H1 (cell line): ENCODE measurements at regions not wholly inside any gene's neighbourhood (a gene's known extent, or its start where the extent isn't known, plus 50 kb on each side); places are given as distances from the start of the nearest gene placed in this dataset.

Source experiments
- CTCF ChIA-PET: fragments of 300-600 bp; sonication (Branson Sonifier 250); formaldehyde crosslinking; loops from one replicate; lab custom pipeline; 2021; ENCODE audit not compliant: partially characterized antibody; lab: Charles Lee
- POLR2A ChIA-PET: fragments of 300-600 bp; sonication (Branson Sonifier 250); formaldehyde crosslinking; loops from one replicate; lab custom pipeline; 2021; ENCODE audit warnings: inconsistent platforms; ENCODE audit not compliant: partially characterized antibody; lab: Charles Lee
- DNase-seq, 2 experiments: peaks; one replicate each; pipeline versions ENCODE4 v3.0.0 to v3.0.0-alpha.2; 2010 to 2022; ENCODE audit warnings: low spot score in 2 of 2, low read depth in 1 of 2, mixed read lengths in 1 of 2
- FAIRE-seq: peaks from 2 replicates; lab custom pipeline; 2011; peaks lifted over from hg19 to GRCh38; lab: Jason Lieb, UNC
- H2AFZ ChIP-seq: 2 replicates; pipeline ENCODE4 v1.8.1; 2012; ENCODE audit warnings: low read length, inconsistent platforms
- H2AK5ac ChIP-seq: 2 replicates; pipeline ENCODE4 v1.6.1; 2013; ENCODE audit warnings: low read depth, low read length
- H2BK120ac ChIP-seq: replicated peaks from 2 replicates; pipeline ENCODE3; 2013; ENCODE audit warnings: low read depth, low read length, inconsistent platforms
- H2BK12ac ChIP-seq: 2 replicates; pipeline ENCODE4 v1.6.1; 2013; ENCODE audit warnings: low read depth, low read length
- H2BK15ac ChIP-seq: 2 replicates; pipeline ENCODE4 v1.6.1; 2013; ENCODE audit warnings: low read length
- H2BK20ac ChIP-seq: 2 replicates; pipeline ENCODE4 v1.6.1; 2013; ENCODE audit warnings: low read length
- H2BK5ac ChIP-seq: 2 replicates; pipeline ENCODE4 v1.6.1; 2013; ENCODE audit warnings: low read depth, low read length
- H3K14ac ChIP-seq: 2 replicates; pipeline ENCODE4 v1.6.1; 2013; ENCODE audit warnings: inconsistent platforms; ENCODE audit not compliant: insufficient read length
- H3K18ac ChIP-seq: 2 replicates; pipeline ENCODE4 v1.6.1; 2013; ENCODE audit warnings: low read length; ENCODE audit errors: extremely low read depth
- H3K23ac ChIP-seq: 2 replicates; pipeline ENCODE4 v1.6.1; 2013; ENCODE audit warnings: inconsistent platforms; ENCODE audit not compliant: insufficient read length
- H3K23me2 ChIP-seq: 2 replicates; pipeline ENCODE4 v1.6.1; 2013; ENCODE audit warnings: low read depth, low read length
- H3K27ac ChIP-seq: 2 replicates; pipeline ENCODE4 v1.6.1; 2011; ENCODE audit warnings: low read depth, low read length, inconsistent platforms
- H3K27me3 ChIP-seq, 4 experiments: replicated peaks in 1 of 4; 1 replicate in 1 of 4; 2 replicates in 3 of 4; pipeline versions ENCODE4 v1.6.1 to v1.8.1; 2011 to 2013; ENCODE audit warnings: low read length in 3 of 4, mild to moderate bottlenecking in 3 of 4, inconsistent platforms in 2 of 4, mixed read lengths in 2 of 4, moderate library complexity in 1 of 4; ENCODE audit not compliant: control insufficient read depth in 3 of 4, insufficient read depth in 3 of 4; ENCODE audit errors: extremely low read depth in 1 of 4
- H3K36me3 ChIP-seq, 4 experiments: 2 replicates each; pipeline versions ENCODE4 v1.6.1 to v1.8.1; 2011 to 2013; ENCODE audit warnings: mild to moderate bottlenecking in 4 of 4, low read length in 3 of 4, moderate library complexity in 2 of 4, control low read depth in 1 of 4, inconsistent platforms in 1 of 4; ENCODE audit not compliant: insufficient read depth in 4 of 4, control insufficient read depth in 2 of 4
- H3K4ac ChIP-seq: replicated peaks from 2 replicates; pipeline ENCODE3; 2013; ENCODE audit warnings: low read length, low read depth, mixed read lengths, inconsistent platforms; ENCODE audit not compliant: insufficient read length
- H3K4me1 ChIP-seq, 4 experiments: replicated peaks in 1 of 4; 1 replicate in 1 of 4; 2 replicates in 3 of 4; pipeline versions ENCODE4 v1.6.1 to v1.8.1; 2011 to 2013; ENCODE audit warnings: low read length in 3 of 4, inconsistent platforms in 2 of 4, mixed read lengths in 1 of 4; ENCODE audit not compliant: insufficient read depth in 4 of 4, control insufficient read depth in 3 of 4
- H3K4me2 ChIP-seq, 2 experiments: 2 replicates each; pipeline versions ENCODE4 v1.6.1 to v1.8.1; 2011 to 2013; ENCODE audit warnings: low read depth in 2 of 2, low read length in 2 of 2, control low read depth in 1 of 2, inconsistent platforms in 1 of 2, mild to moderate bottlenecking in 1 of 2; ENCODE audit not compliant: insufficient read depth in 1 of 2
- H3K4me3 ChIP-seq, 4 experiments: fragments of 200-600, 300-600 bp in 1 of 4; sonication (generic), shearing (Covaris generic), sonication (Bioruptor Twin) in 1 of 4; 2 replicates each; pipeline versions ENCODE4 v1.5.1 to v1.8.1; 2011 to 2016; ENCODE audit warnings: low read length in 4 of 4, low read depth in 3 of 4, control low read depth in 2 of 4, inconsistent platforms in 2 of 4, mild to moderate bottlenecking in 2 of 4, mixed read lengths in 1 of 4, moderate library complexity in 1 of 4; ENCODE audit not compliant: insufficient read depth in 2 of 4; ENCODE audit errors: extremely low read depth in 1 of 4
- H3K56ac ChIP-seq: replicated peaks from 2 replicates; pipeline ENCODE3; 2013; ENCODE audit warnings: low read depth, mild to moderate bottlenecking, mixed read lengths, low read length, inconsistent platforms; ENCODE audit not compliant: insufficient read length
- H3K79me1 ChIP-seq: 2 replicates; pipeline ENCODE4 v1.6.1; 2013; ENCODE audit warnings: low read depth, low read length, control low read depth
- H3K79me2 ChIP-seq, 2 experiments: 2 replicates each; pipeline versions ENCODE4 v1.6.1 to v1.8.1; 2012 to 2013; ENCODE audit warnings: low read length in 2 of 2, mild to moderate bottlenecking in 2 of 2, inconsistent platforms in 1 of 2; ENCODE audit not compliant: insufficient read depth in 2 of 2, control insufficient read depth in 1 of 2
- H3K9ac ChIP-seq, 4 experiments: replicated peaks in 1 of 4; 1 replicate in 1 of 4; 2 replicates in 3 of 4; pipeline versions ENCODE4 v1.6.1 to v1.8.1; 2011 to 2013; ENCODE audit warnings: low read depth in 3 of 4, low read length in 3 of 4, control low read depth in 2 of 4, mild to moderate bottlenecking in 2 of 4, moderate library complexity in 2 of 4, inconsistent platforms in 1 of 4; ENCODE audit errors: extremely low read depth in 1 of 4
- H3K9me3 ChIP-seq, 2 experiments: 2 replicates each; pipeline versions ENCODE4 v1.6.1 to v1.8.1; 2012 to 2013; ENCODE audit warnings: mild to moderate bottlenecking in 2 of 2, moderate library complexity in 2 of 2, control low read depth in 1 of 2, inconsistent platforms in 1 of 2, low read depth in 1 of 2, low read length in 1 of 2, mixed read lengths in 1 of 2; ENCODE audit not compliant: insufficient read depth in 2 of 2
- H4K20me1 ChIP-seq, 2 experiments: replicated peaks in 1 of 2; 2 replicates each; pipeline versions ENCODE3 to v1.8.1; 2011 to 2013; ENCODE audit warnings: inconsistent platforms in 2 of 2, low read length in 2 of 2, mild to moderate bottlenecking in 1 of 2; ENCODE audit not compliant: insufficient read depth in 2 of 2, control insufficient read depth in 1 of 2
- H4K5ac ChIP-seq: 2 replicates; pipeline ENCODE4 v1.6.1; 2013; ENCODE audit warnings: low read length, low read depth, mixed read lengths, inconsistent platforms; ENCODE audit not compliant: insufficient read length
- H4K8ac ChIP-seq: 2 replicates; pipeline ENCODE4 v1.8.0; 2013; ENCODE audit warnings: mild to moderate bottlenecking, moderate library complexity, low read length, inconsistent platforms; ENCODE audit not compliant: insufficient read depth; ENCODE audit errors: extremely low read depth
- H4K91ac ChIP-seq: replicated peaks from 2 replicates; pipeline ENCODE3; 2013; ENCODE audit warnings: low read length, mixed read lengths, inconsistent platforms; ENCODE audit not compliant: insufficient read length
- CHD1 ChIP-seq: IDR thresholded peaks from 2 replicates; pipeline ENCODE4 v1.6.1; 2012; ENCODE audit warnings: low read depth, low read length, improper control_type of control experiment
- CREB1 ChIP-seq: IDR thresholded peaks from 2 replicates; pipeline ENCODE4 v1.6.1; 2012; ENCODE audit warnings: inconsistent platforms
- FOSL1 ChIP-seq: IDR thresholded peaks from 2 replicates; pipeline ENCODE4 v1.6.1; 2011; ENCODE audit warnings: mild to moderate bottlenecking, low read depth, low read length, moderate library complexity; ENCODE audit not compliant: insufficient read depth
- GABPA ChIP-seq: IDR thresholded peaks from 2 replicates; pipeline ENCODE4 v1.6.1; 2011; ENCODE audit warnings: mild to moderate bottlenecking, low read length, moderate library complexity, borderline replicate concordance; ENCODE audit not compliant: insufficient read depth
- MAFK ChIP-seq: IDR thresholded peaks from 2 replicates; pipeline ENCODE4 v1.6.1; 2012; ENCODE audit warnings: low read depth, mild to moderate bottlenecking, improper control_type of control experiment, low read length
- NANOG ChIP-seq: IDR thresholded peaks from 2 replicates; pipeline ENCODE4 v1.6.1; 2011; ENCODE audit warnings: low read length, low read depth, mild to moderate bottlenecking, inconsistent platforms; ENCODE audit not compliant: insufficient read depth, poor library complexity, severe bottlenecking
- PHF8 ChIP-seq: fragments of 200-600 bp; sonication (generic); conservative IDR thresholded peaks from 2 replicates; pipeline ENCODE4 v1.7.1; 2012; ENCODE audit warnings: low read depth, mild to moderate bottlenecking, inconsistent platforms, low read length, moderate library complexity
- POLR2A ChIP-seq, 2 experiments: IDR thresholded peaks; 1 replicate in 1 of 2; 2 replicates in 1 of 2; pipeline ENCODE4 v1.6.1; 2011; ENCODE audit warnings: low read depth in 2 of 2, low read length in 2 of 2, mild to moderate bottlenecking in 2 of 2; ENCODE audit errors: control extremely low read depth in 1 of 2
- RNF2 ChIP-seq: fragments of 200-900, 300-1000 bp; sonication (generic); IDR thresholded peaks from 2 replicates; pipeline ENCODE4 v1.7.1; 2016; ENCODE audit warnings: borderline replicate concordance, low read depth, mild to moderate bottlenecking, antibody characterized with exemption, low read length; ENCODE audit not compliant: poor library complexity, severe bottlenecking; ENCODE audit errors: missing control alignments
- SAP30 ChIP-seq: fragments of 300-600 bp; sonication (generic); IDR thresholded peaks from 2 replicates; pipeline ENCODE4 v1.7.1; 2012; ENCODE audit warnings: low read length, moderate library complexity, mild to moderate bottlenecking, inconsistent platforms; ENCODE audit not compliant: insufficient read depth, insufficient replicate concordance
- SP4 ChIP-seq: IDR thresholded peaks from 2 replicates; pipeline ENCODE4 v1.6.1; 2012; ENCODE audit warnings: low read length, inconsistent platforms
- TAF1 ChIP-seq: IDR thresholded peaks from 2 replicates; pipeline ENCODE4 v1.6.1; 2011; ENCODE audit warnings: mild to moderate bottlenecking, low read depth, low read length
- TAF7 ChIP-seq: optimal IDR thresholded peaks from 2 replicates; pipeline ENCODE3; 2011; ENCODE audit warnings: low read depth, mild to moderate bottlenecking, inconsistent platforms, low read length, moderate library complexity, borderline replicate concordance
- YY1 ChIP-seq: IDR thresholded peaks from 2 replicates; pipeline ENCODE4 v1.6.1; 2011; ENCODE audit warnings: low read depth, mild to moderate bottlenecking, low read length
- ZNF274 ChIP-seq: IDR thresholded peaks from 2 replicates; pipeline ENCODE4 v1.7.0; 2012; ENCODE audit warnings: low read length, borderline replicate concordance; ENCODE audit errors: extremely low read depth
- WGBS, 2 experiments: shearing (Covaris generic) in 1 of 2; methylation state at CpG; one replicate each; pipeline versions ENCODE4 v1.1.6 to v1.1.7; 2013 to 2015; ENCODE audit warnings: low lambda C conversion rate in 2 of 2, mixed read lengths in 2 of 2, inconsistent platforms in 1 of 2, low coverage in 1 of 2, missing lambda C conversion rate in 1 of 2; ENCODE audit not compliant: insufficient replicate concordance in 2 of 2, insufficient coverage in 1 of 2, insufficient read length in 1 of 2; ENCODE audit errors: extremely low coverage in 1 of 2, missing lambda C conversion rate in 1 of 2; 5-methylcytosine and 5-hydroxymethylcytosine counted together

GRCh38 chr2:118442996-118443553, 354.8 kb downstream of the INSIG2 start:
- H2BK15ac ChIP-seq: no peak overlapping the region
- H3K18ac ChIP-seq: no peak overlapping the region
- H4K5ac ChIP-seq: no peak overlapping the region
- H4K8ac ChIP-seq: no peak overlapping the region
- H3K4me2 ChIP-seq: no peak overlapping the region
- H3K9me3 ChIP-seq: no peaks in the 10 kb centered on the region
- no peak overlapping the region for H2AK5ac ChIP-seq
- 95% methylated on average over 3 of the region's 3 CpGs; no CpG with 5 or more reads in 1 of the 2 experiments for WGBS, 2 experiments
- no peaks in the 10 kb centered on the region for H3K79me2 ChIP-seq
- H3K23me2 ChIP-seq: no peaks in the 10 kb centered on the region
- H3K4me1 ChIP-seq: peaks cover 0 to 6% (median 2%) of the 10 kb centered on the region in 4 experiments; a peak in 4 of 7 replicates
- CTCF ChIA-PET: interaction anchor here (0.9 kb wide), 1 partner anchor 23 kb away, joined by 4 read pairs; no protein-coding TSS in a partner anchor
- H3K14ac ChIP-seq: no peak overlapping the region
- no peak overlapping the region for H4K91ac ChIP-seq
- no peak overlapping the region for H2AFZ ChIP-seq
- no peaks in the 10 kb centered on the region; a peak in 1 of 7 replicates for H3K27me3 ChIP-seq
- FAIRE-seq (no peak), DNase-seq (no peak)
- no peak overlapping the region for H2BK20ac ChIP-seq
- H3K4me3 ChIP-seq: no peak overlapping the region
- H3K9ac ChIP-seq: no peak overlapping the region
- no peak overlapping the region for H3K27ac ChIP-seq
- H2BK12ac ChIP-seq: no peak overlapping the region
- H3K56ac ChIP-seq: no peak overlapping the region
- no peak overlapping the region for H3K23ac ChIP-seq
- no peaks in the 10 kb centered on the region for H3K36me3 ChIP-seq
- H2BK5ac ChIP-seq: no peak overlapping the region
- no peak overlapping the region for H3K4ac ChIP-seq
- no peak overlapping the region for H2BK120ac ChIP-seq
- H4K20me1 ChIP-seq: no peaks in the 10 kb centered on the region
- POLR2A ChIA-PET: no interaction called here
- H3K79me1 ChIP-seq: no peaks in the 10 kb centered on the region
- TF ChIP-seq ZNF274 (no peak), PHF8 (no peak), FOSL1 (no peak), CHD1 (no peak), SAP30 (no peak), CREB1 (no peak), SP4 (no peak), TAF7 (no peak), RNF2 (no peak), POLR2A (IDR thresholded peaks at IDR 0.05; ENCODE audit: control extremely low read depth in 1 of 2, low read depth in 2 of 2, low read length in 2 of 2) (no peak), NANOG (no peak), TAF1 (no peak), GABPA (no peak), YY1 (no peak), MAFK (no peak)
